Kidney epithelial cell (primary cell): ENCODE measurements at regions not wholly inside any gene's neighbourhood (a gene's known extent, or its start where the extent isn't known, plus 50 kb on each side); places are given as distances from the start of the nearest gene placed in this dataset.

Experiments
- DNase-seq: peaks from one replicate; pipeline ENCODE4 v3.0.0-alpha.2; 2010; ENCODE audit warnings: low read depth
- H3K27me3 ChIP-seq: 2 replicates; pipeline ENCODE4 v1.6.0; 2011; ENCODE audit warnings: low read length; ENCODE audit not compliant: control insufficient read depth, insufficient read depth
- H3K36me3 ChIP-seq: 2 replicates; pipeline ENCODE4 v1.5.1; 2011; ENCODE audit warnings: low read length; ENCODE audit not compliant: control insufficient read depth, insufficient read depth
- H3K4me3 ChIP-seq: 2 replicates; pipeline ENCODE4 v1.5.1; 2011; ENCODE audit warnings: low read depth, mild to moderate bottlenecking, control low read depth, low read length
- CTCF ChIP-seq: IDR thresholded peaks from 2 replicates; pipeline ENCODE4 v1.5.1; 2011; ENCODE audit warnings: mild to moderate bottlenecking, moderate library complexity, low read length, control low read depth, inconsistent platforms; ENCODE audit not compliant: insufficient read depth, poor library complexity, severe bottlenecking

- DNase-seq: no peak
- Histone ChIP-seq H3K27me3 (no peaks in the 10 kb centered on the region), H3K4me3 (no peak overlapping the region), H3K36me3 (no peaks in the 10 kb centered on the region)
- no peak for TF ChIP-seq CTCF
Measured at GRCh38 chr1:4594286-4594991, 60.0 kb upstream of the AJAP1 start.

- no peaks in the 10 kb centered on the region for H3K27me3 ChIP-seq
- DNase-seq: no peak
- no peaks in the 10 kb centered on the region for H3K36me3 ChIP-seq
- H3K4me3 ChIP-seq: no peak overlapping the region
- TF ChIP-seq CTCF: no peak
Measured at GRCh38 chr1:4595341-4596225, 58.8 kb upstream of the AJAP1 start.

GRCh38 chr1:4596486-4596885 is 57.9 kb upstream of the AJAP1 start:
- no peaks in the 10 kb centered on the region for H3K36me3 ChIP-seq
- H3K4me3 ChIP-seq: no peak overlapping the region
- DNase-seq: no peak
- no peak for TF ChIP-seq CTCF
- H3K27me3 ChIP-seq: no peaks in the 10 kb centered on the region

GRCh38 chr1:4597020-4597419 is 57.4 kb upstream of the AJAP1 start:
- no peaks in the 10 kb centered on the region for H3K27me3 ChIP-seq
- no peak for TF ChIP-seq CTCF
- H3K4me3 ChIP-seq: no peak overlapping the region
- no peak for DNase-seq
- H3K36me3 ChIP-seq: no peaks in the 10 kb centered on the region

GRCh38 chr1:4598561-4598960 is 55.8 kb upstream of the AJAP1 start:
- no peak for TF ChIP-seq CTCF
- Histone ChIP-seq H3K27me3 (no peaks in the 10 kb centered on the region), H3K4me3 (no peak overlapping the region), H3K36me3 (no peaks in the 10 kb centered on the region)
- DNase-seq: no peak

- no peak for TF ChIP-seq CTCF
Measured at GRCh38 chr1:4599521-4599920, 54.9 kb upstream of the AJAP1 start.

More at GRCh38 chr1:4599521-4599920, 54.9 kb upstream of the AJAP1 start:
- Histone ChIP-seq H3K4me3 (no peak overlapping the region), H3K27me3 (no peaks in the 10 kb centered on the region), H3K36me3 (no peaks in the 10 kb centered on the region)
- DNase-seq: no peak
